B cell (primary cell): ENCODE measurements at regions not wholly inside any gene's neighbourhood (a gene's known extent, or its start where the extent isn't known, plus 50 kb on each side); places are given as distances from the start of the nearest gene placed in this dataset.

Experiments
- CTCF ChIP-seq: fragments of 200-600 bp; IDR thresholded peaks from one replicate; pipeline ENCODE4 v1.8.0; 2022; ENCODE audit warnings: antibody characterized with exemption, mild to moderate bottlenecking
- EZH2 ChIP-seq: IDR thresholded peaks from 2 replicates; pipeline ENCODE4 v1.6.1; 2012; ENCODE audit warnings: borderline replicate concordance, low read depth, mild to moderate bottlenecking, moderate library complexity, low read length; ENCODE audit not compliant: insufficient read depth, poor library complexity, severe bottlenecking

GRCh38 chr16:73368715-73369114, 320.8 kb upstream of the ZFHX3 start:
- TF ChIP-seq EZH2 (no peak), CTCF (no peak)
